Vagina (tissue), 2 donors: ENCODE measurements at regions not wholly inside any gene's neighbourhood (a gene's known extent, or its start where the extent isn't known, plus 50 kb on each side); places are given as distances from the start of the nearest gene placed in this dataset.

ENCODE experiments used
- DNase-seq, 2 donors: peaks; one replicate each; pipeline ENCODE4 v3.0.0-alpha.2; 2017; ENCODE audit errors: extremely low spot score in 2 of 2
- H3K27ac ChIP-seq: fragments of 200-600 bp; sonication (generic); one replicate; pipeline ENCODE4 v1.5.1; 2019
- H3K27me3 ChIP-seq: fragments of 200-600 bp; sonication (generic); one replicate; pipeline ENCODE4 v1.5.1; 2019
- H3K36me3 ChIP-seq, 2 donors: fragments of 200-600 bp; sonication (generic); one replicate each; pipeline ENCODE4 v1.5.1; 2017 to 2019
- H3K4me1 ChIP-seq: fragments of 200-600 bp; sonication (generic); one replicate; pipeline ENCODE4 v1.5.1; 2019
- H3K4me3 ChIP-seq, 2 donors: fragments of 200-600 bp; sonication (generic); 1 replicate in 1 of 2; 2 replicates in 1 of 2; pipeline ENCODE4 v1.5.1; 2016 to 2019
- H3K9me3 ChIP-seq: fragments of 200-600 bp; sonication (generic); one replicate; pipeline ENCODE4 v1.5.1; 2019
- CTCF ChIP-seq, 3 experiments: fragments of 450-650 bp in 2 of 3; fragments of 200-600 bp in 1 of 3; sonication (generic) in 1 of 3; IDR thresholded peaks; one replicate each; pipeline ENCODE4 v1.5.1; 2017 to 2019; ENCODE audit warnings: antibody characterized with exemption in 3 of 3, mild to moderate bottlenecking in 2 of 3, moderate library complexity in 2 of 3
- POLR2A ChIP-seq, 2 donors: fragments of 450-650 bp; IDR thresholded peaks; one replicate each; pipeline ENCODE4 v1.6.1; 2017; ENCODE audit warnings: antibody characterized with exemption in 2 of 2, mild to moderate bottlenecking in 2 of 2, moderate library complexity in 2 of 2
- POLR2AphosphoS5 ChIP-seq, 2 donors: sonication (generic); formaldehyde crosslinking; IDR thresholded peaks; one replicate each; pipeline ENCODE4 v1.9.0; 2017; ENCODE audit warnings: antibody characterized with exemption in 2 of 2, mild to moderate bottlenecking in 2 of 2, low read depth in 1 of 2; ENCODE audit not compliant: insufficient read depth in 1 of 2
- intact Hi-C: fragments of 100-400 bp; cut with DNase I; formaldehyde crosslinking; loops from one replicate; pipeline ENCODE4 v1.15.1; 2023

DNA sequence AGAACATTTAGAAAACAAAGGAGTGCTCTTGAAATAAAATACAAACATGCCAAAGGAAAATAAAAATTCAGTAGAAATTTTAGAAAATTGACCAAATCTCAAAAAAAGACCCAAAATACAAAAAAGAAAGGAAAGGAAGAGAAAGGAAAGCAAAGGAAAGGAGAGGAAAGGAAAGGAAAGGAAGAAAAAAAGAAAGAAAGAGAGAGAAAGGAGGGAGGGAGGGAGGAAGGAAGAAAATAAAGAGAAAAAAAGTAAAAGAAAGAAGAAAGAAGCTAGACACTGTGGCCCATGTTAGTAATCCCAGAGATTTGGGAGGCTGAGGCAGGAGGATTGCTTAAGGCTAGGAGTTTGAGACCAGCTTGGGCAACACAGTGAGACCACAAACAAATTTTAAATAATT lies 500.1 kb upstream of the VRK2 start:
- intact Hi-C loops: no loop called here
- TF ChIP-seq CTCF (IDR thresholded peaks at IDR 0.05) (no peak), POLR2AphosphoS5 (IDR thresholded peaks at IDR 0.05; ENCODE audit: insufficient read depth in 1 of 2, low read depth in 1 of 2) (no peak), POLR2A (IDR thresholded peaks at IDR 0.05) (no peak)

DNA sequence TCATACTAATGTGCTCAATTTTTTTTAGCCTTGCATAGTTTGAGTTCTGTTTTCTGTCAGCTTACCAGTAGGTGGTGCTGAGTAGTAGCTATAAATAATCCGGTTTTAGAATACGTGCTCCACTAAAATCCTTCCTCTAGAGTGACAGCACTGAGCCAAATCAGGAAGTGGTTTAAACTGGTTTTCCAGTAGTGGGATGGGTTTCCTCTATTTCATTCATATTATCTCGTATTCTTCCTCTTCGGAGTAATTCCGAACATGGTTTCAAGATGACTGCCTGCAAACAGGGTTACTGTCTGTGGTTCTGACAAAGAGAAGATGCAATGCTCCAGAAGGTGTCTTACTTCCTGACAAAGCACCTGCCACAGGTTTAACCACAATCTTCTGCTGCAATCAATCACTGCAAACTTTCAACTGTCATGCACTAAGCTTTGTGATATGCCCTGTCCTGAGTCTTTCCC lies 496.9 kb upstream of the VRK2 start:
- DNase-seq: no peak
- no peaks in the 10 kb centered on the region for H3K36me3 ChIP-seq
- intact Hi-C loops: no loop called here
- no peak overlapping the region for H3K4me3 ChIP-seq
- no peak overlapping the region for H3K27ac ChIP-seq
- TF ChIP-seq POLR2A (IDR thresholded peaks at IDR 0.05) (no peak), CTCF (IDR thresholded peaks at IDR 0.05) (no peak), POLR2AphosphoS5 (IDR thresholded peaks at IDR 0.05; ENCODE audit: insufficient read depth in 1 of 2, low read depth in 1 of 2) (no peak)
- no peaks in the 10 kb centered on the region for H3K4me1 ChIP-seq
- no peaks in the 10 kb centered on the region for H3K9me3 ChIP-seq
- no peaks in the 10 kb centered on the region for H3K27me3 ChIP-seq

More for the DNA sequence above, 500.1 kb upstream of the VRK2 start:
- no peaks in the 10 kb centered on the region for H3K36me3 ChIP-seq
- no peaks in the 10 kb centered on the region for H3K27me3 ChIP-seq
- no peak overlapping the region for H3K4me3 ChIP-seq
- no peaks in the 10 kb centered on the region for H3K9me3 ChIP-seq
- H3K4me1 ChIP-seq: no peaks in the 10 kb centered on the region
- H3K27ac ChIP-seq: no peak overlapping the region
- DNase-seq: no peak

DNA sequence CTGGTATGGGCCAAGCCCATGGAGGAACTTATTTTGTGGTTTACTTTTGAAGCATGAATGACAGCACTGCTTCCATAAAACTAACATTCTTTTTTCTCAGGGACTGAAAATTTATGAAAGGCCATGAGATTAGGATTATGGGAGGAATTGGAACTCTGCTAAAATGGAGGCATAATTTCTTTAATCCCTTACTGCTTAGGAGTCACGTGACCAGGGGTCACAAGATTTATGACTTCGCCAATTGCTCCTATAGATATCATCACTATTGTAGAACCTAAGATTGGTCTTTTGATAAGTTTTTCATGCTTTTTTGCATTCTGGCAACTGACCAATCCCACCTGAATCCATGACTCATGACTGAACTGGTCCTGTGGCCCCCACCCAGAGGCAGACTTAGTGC lies 495.7 kb upstream of the VRK2 start:
- H3K27ac ChIP-seq: no peak overlapping the region
- H3K4me1 ChIP-seq: no peaks in the 10 kb centered on the region
- DNase-seq: no peak
- no peaks in the 10 kb centered on the region for H3K36me3 ChIP-seq
- no peaks in the 10 kb centered on the region for H3K27me3 ChIP-seq
- H3K9me3 ChIP-seq: no peaks in the 10 kb centered on the region
- H3K4me3 ChIP-seq: no peak overlapping the region
- TF ChIP-seq CTCF (IDR thresholded peaks at IDR 0.05): no peak
- TF ChIP-seq POLR2A (IDR thresholded peaks at IDR 0.05): no peak
- TF ChIP-seq POLR2AphosphoS5 (IDR thresholded peaks at IDR 0.05; ENCODE audit: insufficient read depth in 1 of 2, low read depth in 1 of 2): no peak
- intact Hi-C loops: no loop called here

DNA sequence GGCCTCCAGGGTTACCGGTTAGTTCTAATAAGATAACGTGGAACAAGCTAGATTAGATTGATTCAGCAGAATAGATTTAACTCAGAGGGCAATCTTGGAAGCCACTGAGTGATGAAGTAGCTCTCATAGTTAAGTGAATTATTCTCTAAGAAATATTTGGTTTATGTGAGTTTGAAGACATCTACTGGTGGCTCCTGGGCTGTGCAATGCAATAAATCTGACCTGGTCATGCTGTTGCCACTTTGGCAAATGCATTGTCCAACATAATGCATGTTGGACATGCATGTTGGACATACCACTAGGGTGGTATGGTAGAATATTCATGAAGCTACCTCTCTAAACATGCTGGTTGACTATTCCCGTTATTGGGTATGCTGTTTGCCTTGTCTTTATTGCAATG lies 493.7 kb upstream of the VRK2 start:
- Histone ChIP-seq H3K9me3 (no peaks in the 10 kb centered on the region), H3K27me3 (no peaks in the 10 kb centered on the region), H3K27ac (no peak overlapping the region), H3K4me3 (no peak overlapping the region), H3K36me3 (no peaks in the 10 kb centered on the region), H3K4me1 (no peaks in the 10 kb centered on the region)
- intact Hi-C loops: no loop called here
- no peak for DNase-seq
- no peak for TF ChIP-seq POLR2A (IDR thresholded peaks at IDR 0.05)
- TF ChIP-seq CTCF (IDR thresholded peaks at IDR 0.05): no peak
- no peak for TF ChIP-seq POLR2AphosphoS5 (IDR thresholded peaks at IDR 0.05; ENCODE audit: insufficient read depth in 1 of 2, low read depth in 1 of 2)

DNA sequence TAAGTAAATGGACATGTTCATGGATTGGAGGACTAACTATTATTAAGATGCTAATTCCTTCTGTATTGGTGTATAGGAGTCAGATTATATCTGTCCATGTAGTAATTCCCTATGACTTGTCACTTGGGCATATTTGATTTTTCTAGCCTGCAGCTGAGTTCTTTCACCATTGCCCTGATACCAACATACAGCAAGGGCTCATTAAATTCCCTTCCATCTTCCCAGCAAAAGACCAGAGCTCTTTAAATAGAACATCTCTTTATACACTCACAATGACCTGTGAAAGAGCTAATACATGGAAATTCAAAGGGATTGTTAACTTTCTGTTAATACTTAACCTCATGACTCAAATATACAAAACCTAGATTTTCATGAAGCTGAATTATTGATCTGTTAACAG lies 492.3 kb upstream of the VRK2 start:
- no peaks in the 10 kb centered on the region for H3K4me1 ChIP-seq
- H3K36me3 ChIP-seq: no peaks in the 10 kb centered on the region
- no peak for TF ChIP-seq CTCF (IDR thresholded peaks at IDR 0.05)
- intact Hi-C loops: no loop called here
- H3K27ac ChIP-seq: no peak overlapping the region
- no peaks in the 10 kb centered on the region for H3K27me3 ChIP-seq
- no peaks in the 10 kb centered on the region for H3K9me3 ChIP-seq
- H3K4me3 ChIP-seq: no peak overlapping the region
- DNase-seq: no peak
